HG02885 (cell line): ENCODE measurements at regions not wholly inside any gene's neighbourhood (a gene's known extent, or its start where the extent isn't known, plus 50 kb on each side); places are given as distances from the start of the nearest gene placed in this dataset.

ENCODE experiments used
- ATAC-seq: cut with Tn5 transposase; IDR thresholded peaks from one replicate; pipeline ENCODE4 v1.9.1; 2021; ENCODE audit warnings: mild to moderate bottlenecking; ENCODE audit not compliant: unreplicated experiment, poor library complexity

- no peak for ATAC-seq
Observed at GRCh38 chr6:141290941-141291721, 841.6 kb upstream of the GJE1 start.

- ATAC-seq = no peak
Observed at GRCh38 chr6:141288947-141289346, 843.8 kb upstream of the GJE1 start.

GRCh38 chr6:141282263-141282662, 850.5 kb upstream of the GJE1 start:
- no peak for ATAC-seq

- ATAC-seq = no peak
Observed at GRCh38 chr6:141269684-141270083, 863.0 kb upstream of the GJE1 start.

GRCh38 chr6:141267420-141267819, 865.3 kb upstream of the GJE1 start:
- no peak for ATAC-seq

GRCh38 chr6:141265756-141266623, 866.7 kb upstream of the GJE1 start:
- ATAC-seq = no peak

- no peak for ATAC-seq
Observed at GRCh38 chr6:141264101-141264500, 868.6 kb upstream of the GJE1 start.

- no peak for ATAC-seq
Observed at GRCh38 chr6:141261672-141262060, 871.1 kb upstream of the GJE1 start.

GRCh38 chr6:141261016-141261671, 871.6 kb upstream of the GJE1 start:
- ATAC-seq = no peak

GRCh38 chr6:141260627-141261015, 872.1 kb upstream of the GJE1 start:
- ATAC-seq = no peak

GRCh38 chr6:141259807-141260206, 872.9 kb upstream of the GJE1 start:
- no peak for ATAC-seq

- no peak for ATAC-seq
Observed at GRCh38 chr6:141259091-141259490, 873.6 kb upstream of the GJE1 start.

GRCh38 chr6:141258516-141258915, 874.2 kb upstream of the GJE1 start:
- no peak for ATAC-seq

- no peak for ATAC-seq
Observed at GRCh38 chr6:141254336-141254735, 878.4 kb upstream of the GJE1 start.

- ATAC-seq = no peak
Observed at GRCh38 chr6:141252828-141253608, 879.7 kb upstream of the GJE1 start.

GRCh38 chr6:141251286-141251685, 881.4 kb upstream of the GJE1 start:
- no peak for ATAC-seq

GRCh38 chr6:141248021-141248799, 884.5 kb upstream of the GJE1 start:
- peak; percentile 74 for ATAC-seq

- ATAC-seq = no peak
Observed at GRCh38 chr6:141244366-141244765, 888.4 kb upstream of the GJE1 start.

GRCh38 chr6:141242957-141243356, 889.8 kb upstream of the GJE1 start:
- no peak for ATAC-seq

- ATAC-seq = no peak
Observed at GRCh38 chr6:141229296-141229695, 903.4 kb upstream of the GJE1 start.
